NAMALWA (cell line): ENCODE measurements at regions not wholly inside any gene's neighbourhood (a gene's known extent, or its start where the extent isn't known, plus 50 kb on each side); places are given as distances from the start of the nearest gene placed in this dataset.

ENCODE experiments used
- DNase-seq: peaks from one replicate; pipeline ENCODE4 v3.0.0-alpha.2; 2015; ENCODE audit warnings: low spot score

GRCh38 chr3:3560591-3561311 is 238.5 kb upstream of the LRRN1 start:
- no peak for DNase-seq

GRCh38 chr3:3559786-3560185 is 239.4 kb upstream of the LRRN1 start:
- DNase-seq, result no peak

DNA sequence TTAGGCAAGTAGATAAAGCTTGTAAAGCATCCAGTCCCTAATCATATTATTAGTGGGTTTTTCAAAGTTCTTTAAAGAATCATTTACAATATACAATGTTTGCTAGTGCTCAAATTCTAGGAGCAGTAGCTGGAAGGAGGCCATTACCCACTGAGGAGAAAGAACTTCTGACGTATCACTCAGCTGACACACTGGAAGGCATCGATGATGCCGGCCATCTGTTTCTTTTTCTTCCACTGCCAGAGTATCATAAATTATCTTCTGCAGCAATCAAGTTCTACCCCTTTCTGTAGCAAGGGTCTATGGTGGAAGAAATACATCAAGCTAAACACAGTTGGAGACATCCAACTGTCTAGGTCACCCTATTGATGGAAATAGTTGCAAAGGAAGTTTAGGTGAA is 243.2 kb upstream of the LRRN1 start:
- DNase-seq, result no peak

DNA sequence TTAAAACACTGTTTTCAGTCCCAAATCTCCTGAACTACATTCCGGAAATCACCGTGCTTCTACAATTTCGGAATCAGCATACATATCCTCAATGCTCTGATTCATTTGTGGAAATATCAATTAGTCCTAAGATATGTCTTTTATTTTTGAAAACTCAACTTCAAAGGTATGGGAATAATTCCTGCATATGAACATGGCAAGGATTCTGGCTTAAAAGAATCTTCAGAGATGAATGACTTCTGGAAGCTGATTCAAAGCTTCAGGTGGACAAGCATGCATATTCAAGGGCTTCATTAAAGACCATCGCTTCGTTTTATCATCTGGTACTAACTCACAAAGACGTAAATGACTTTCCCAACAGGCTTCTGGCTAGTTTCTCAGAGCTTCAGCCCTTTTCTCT is 246.0 kb upstream of the LRRN1 start:
- DNase-seq, result no peak

DNA sequence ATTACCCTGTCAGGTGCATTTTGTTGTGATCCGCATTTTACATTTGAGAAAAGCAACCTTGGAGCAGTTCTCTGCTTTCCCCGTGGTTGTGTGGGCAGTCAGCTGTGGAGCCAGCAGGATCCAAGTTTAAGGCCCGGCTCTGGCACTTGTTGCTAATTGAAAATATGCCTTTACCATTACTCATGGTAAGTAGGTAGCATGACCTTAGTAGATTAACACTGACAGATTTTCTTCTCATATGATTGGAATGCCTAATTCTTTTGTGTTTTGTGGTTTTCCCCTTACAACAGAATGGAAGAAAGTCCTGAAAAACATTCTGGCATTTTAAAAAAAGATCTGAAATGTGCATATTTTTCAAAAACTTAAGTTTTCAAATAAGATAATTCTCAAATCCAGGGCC is 246.5 kb upstream of the LRRN1 start:
- no peak for DNase-seq

DNA sequence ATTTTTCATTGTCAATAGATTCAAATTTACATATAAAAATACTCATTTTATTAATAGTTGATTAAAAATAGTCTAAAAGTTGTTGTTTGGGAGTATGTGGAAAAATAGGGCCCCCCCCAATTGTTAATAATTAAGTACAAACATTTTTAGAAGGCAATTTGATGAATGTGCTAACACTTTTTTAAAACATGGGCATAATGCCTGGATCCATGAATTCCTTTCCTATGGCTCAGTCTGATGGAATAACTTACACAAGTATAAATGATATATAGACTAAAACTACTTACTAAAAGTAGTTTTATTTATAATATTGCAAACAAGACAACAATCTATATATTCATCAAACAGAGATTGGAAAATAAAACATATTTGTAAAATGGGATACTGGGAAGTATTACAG is 247.2 kb upstream of the LRRN1 start:
- DNase-seq, result no peak

DNA sequence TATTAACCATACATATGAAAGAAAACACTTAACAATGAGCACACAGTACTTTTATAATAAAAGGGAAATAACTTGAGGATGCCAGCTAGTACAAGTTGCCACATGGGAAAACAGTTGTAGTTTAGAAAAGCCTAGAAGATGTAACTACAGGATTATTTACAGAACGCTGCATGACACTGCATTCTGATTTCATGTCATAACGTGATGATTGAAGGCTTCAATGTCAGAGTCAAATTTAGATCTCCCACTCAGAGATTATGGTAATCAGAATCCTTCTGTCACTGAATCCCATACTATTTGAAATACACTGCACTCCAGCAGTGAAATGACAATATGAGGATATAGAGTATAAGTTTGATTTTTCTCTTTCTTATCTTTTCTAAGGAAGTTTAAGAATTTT is 253.9 kb upstream of the LRRN1 start:
- no peak for DNase-seq

- no peak for DNase-seq
Measured at GRCh38 chr3:3538451-3538850, 260.8 kb upstream of the LRRN1 start.

DNA sequence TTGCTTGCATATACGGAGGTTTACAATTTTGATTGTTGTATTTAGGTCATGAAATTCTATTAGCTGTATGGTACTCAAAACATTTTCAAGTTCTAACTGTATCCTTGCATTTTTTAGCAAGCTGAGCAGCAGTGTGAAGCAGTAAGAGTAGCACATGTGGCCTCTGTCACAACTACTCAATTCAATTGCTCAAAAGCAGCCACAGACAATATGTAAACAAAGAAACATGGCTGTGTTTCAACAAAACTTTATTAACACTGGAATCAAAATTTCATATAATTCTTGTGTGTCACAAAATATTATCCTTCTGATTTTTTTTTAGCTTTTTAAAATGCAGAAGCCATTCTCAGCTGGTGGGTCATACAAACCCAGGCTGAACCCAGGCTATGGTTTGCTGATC is 266.7 kb upstream of the LRRN1 start:
- peak; percentile 1 for DNase-seq

DNA sequence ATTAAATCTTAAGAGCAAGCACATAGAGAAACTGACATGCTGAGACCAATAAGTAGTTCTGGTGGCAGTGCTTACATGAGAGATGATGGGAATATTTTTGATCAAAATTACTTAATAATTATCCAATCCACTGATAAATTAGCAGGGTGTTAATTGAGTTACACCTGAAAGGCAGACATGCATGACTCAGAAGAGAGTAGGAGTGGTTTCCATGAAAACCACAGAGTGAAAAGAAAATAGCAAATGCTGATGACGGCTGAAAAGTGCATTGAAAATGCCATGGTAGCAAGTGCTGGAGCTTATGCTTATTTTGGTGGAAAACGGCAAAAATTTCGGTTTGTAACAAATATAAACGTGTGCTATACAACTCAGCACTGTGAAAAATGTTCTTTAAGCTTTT is 267.8 kb upstream of the LRRN1 start:
- DNase-seq, result no peak

DNA sequence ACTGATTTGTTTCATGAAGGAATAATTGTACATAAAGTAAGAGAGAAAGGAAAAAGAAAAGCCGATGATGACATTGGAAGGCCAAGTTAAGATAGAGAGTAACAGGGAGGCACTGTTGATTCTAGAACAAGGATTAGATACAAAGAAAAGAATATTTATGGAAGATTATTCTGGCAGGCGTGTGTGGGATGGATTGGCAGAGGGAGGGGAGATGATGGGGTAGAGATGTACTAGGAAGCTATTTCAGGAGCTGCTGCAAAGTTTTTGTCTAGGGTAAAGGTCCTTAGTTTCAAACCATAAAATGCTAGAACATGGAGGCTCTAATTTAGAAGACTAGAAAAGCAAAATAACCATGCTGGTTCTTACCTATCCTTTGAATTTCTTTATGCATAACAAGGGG is 280.0 kb upstream of the LRRN1 start:
- DNase-seq, result no peak

DNA sequence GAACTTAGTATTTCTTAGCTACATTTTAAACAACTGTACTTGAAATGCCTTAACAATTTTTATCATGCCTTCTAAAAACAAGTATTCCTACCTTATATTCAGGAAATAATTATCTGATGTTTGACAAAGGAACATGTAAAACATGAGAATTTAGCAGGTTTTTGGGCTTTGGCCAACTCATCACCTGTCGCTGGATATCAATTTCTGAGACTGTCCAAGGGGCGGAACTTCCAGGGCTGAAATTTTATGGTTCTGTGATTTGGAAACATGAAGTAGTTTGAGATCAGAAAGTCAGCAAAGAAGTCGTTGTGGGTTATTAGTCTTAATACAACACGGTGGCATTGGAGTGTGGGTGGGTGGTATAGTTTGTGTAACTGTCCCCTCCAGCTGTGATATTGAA is 282.2 kb upstream of the LRRN1 start:
- no peak for DNase-seq

DNA sequence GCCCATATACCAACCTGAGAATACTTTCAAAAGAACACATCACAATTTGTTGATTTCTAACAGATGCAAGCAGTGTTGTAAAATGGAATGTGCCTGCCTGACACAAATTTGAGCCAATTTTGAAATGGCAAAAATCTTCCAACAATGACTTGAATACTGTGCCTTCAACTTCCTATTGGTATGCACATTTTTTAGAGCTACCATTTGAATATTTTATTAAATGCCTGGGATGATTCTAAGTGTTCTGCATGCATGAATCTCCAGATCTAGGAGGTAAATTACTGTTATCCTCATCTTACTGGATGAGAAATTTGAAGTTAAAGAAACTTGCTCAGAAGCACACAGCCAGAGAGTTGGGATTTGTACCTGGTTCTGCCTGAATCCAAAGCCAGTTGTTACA is 282.8 kb upstream of the LRRN1 start:
- no peak for DNase-seq

GRCh38 chr3:3509665-3510064 is 289.6 kb upstream of the LRRN1 start:
- DNase-seq, result no peak

DNA sequence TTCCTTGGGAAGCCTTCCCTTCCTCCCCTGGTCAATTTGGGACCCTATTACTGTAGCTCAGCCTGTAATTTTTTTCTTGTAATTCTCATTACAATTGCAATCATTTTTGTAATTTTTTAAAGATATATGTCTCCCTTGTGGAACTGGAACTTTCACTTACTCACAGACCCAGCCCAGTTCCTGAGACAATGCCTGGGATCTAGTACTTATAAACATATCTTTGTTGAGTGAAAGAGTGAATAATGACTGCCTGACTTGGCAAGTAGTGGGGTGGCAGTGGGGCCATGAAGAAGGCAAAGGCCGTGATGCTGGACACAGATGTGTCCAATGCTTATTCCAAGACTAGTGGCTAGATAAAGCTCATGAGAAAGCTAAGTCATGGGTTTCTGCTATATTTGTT is 294.5 kb upstream of the LRRN1 start:
- no peak for DNase-seq

DNA sequence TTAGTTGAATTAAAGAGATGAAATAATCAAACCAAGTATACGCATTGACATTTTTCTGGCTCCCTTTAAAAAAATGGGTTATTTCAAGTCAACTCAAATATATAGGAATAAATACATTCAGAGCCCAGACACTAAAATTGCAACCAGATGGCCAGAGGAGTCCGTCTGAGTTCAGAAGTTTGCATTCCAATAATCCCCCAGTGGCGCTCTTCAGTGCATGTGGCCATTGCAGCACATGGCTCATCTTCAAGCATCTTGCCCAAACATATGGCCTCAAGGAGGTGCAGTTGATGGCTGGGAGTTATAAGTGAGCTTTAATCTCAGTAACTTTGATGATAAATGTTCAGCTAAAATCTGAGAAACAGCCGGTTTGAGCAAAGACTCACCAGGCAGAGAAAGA is 295.8 kb upstream of the LRRN1 start:
- no peak for DNase-seq

DNA sequence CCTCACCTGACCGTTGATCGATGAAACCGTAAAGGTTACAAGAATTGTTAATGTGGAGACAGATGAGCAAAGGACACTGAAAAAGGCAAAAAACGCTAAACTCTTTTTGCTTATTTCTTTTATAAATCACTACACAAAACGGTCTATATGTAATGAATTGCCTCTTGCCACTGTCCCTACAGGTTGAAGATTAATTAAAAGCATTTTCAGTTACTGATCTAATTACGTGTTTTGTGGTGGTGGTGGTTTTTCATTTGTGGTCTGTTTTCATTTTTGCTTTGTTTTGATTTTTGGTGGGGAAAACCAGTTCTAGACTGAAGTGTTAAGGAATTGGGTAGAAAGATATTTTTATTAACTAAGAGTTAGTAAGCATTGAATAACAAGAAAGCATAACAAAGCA is 299.2 kb upstream of the LRRN1 start:
- no peak for DNase-seq

DNA sequence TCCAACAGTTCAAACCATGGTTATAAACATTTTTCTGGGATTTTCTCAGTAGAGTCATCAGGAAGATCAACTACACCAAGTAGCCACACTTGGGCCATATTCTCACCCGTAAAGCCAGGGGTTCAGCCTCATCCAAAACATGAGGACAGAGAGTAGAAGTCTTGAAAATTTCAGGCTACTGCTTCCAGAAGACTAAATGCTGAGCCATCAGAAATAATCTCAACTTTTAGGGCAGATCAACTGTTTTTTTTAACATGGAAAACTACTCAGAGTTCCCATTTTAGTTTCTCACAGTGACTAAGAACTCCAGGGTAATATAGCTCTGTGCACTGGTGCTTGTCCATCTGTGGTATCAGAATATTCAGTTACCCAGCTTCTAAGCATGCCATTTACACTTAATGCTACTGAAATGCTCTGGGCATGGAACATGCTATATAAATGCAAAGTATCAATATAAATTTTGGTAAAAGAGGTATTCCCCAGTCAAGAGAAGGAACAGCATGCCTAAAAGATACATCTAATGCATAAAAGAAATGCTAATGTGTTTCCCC is 300.1 kb upstream of the LRRN1 start:
- no peak for DNase-seq

GRCh38 chr3:3495611-3496010 is 303.6 kb upstream of the LRRN1 start:
- DNase-seq, result no peak

GRCh38 chr3:3476669-3477068 is 297.2 kb upstream of the CRBN start:
- no peak for DNase-seq

DNA sequence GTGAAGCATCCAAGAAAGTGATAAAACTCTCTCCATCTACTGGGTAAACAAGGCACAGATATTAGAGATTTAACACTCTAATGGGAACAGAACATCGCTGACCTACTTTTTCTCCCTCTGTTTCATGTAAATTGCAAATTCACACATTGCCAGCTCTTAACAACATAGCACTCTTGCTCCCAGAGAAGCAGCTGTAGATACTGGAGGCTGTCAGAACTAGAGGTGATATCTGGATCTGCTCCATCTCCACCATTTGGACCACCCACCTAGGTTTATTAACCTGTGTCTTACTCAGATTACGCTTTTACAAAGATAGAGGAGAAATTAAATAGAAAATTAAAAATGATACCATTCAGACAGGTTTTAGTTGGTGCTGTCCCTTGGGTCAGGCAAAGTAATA is 289.1 kb upstream of the CRBN start:
- no peak for DNase-seq

DNA sequence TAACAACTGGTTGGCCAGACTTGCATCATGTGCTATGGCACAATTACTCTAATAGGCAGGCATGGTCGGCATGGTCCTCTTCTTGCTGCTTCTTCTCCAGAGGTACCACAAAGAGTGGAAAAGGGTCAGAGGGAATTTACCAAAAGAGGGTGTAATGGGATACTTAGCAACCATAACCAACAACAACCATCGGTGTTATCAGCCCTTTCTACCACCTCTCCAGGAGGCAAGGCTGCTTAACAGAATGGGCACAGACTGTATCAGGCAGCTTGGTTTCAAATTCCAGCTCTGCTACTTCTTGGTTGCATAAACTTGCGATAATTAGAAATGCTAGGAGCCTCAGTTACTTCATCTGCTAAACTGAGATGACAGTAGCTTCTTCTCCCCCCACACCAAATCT is 284.6 kb upstream of the CRBN start:
- no peak for DNase-seq

- DNase-seq, result no peak
Measured at GRCh38 chr3:3461317-3461716, 281.8 kb upstream of the CRBN start.

GRCh38 chr3:3448468-3448867 is 269.0 kb upstream of the CRBN start:
- no peak for DNase-seq
